OCI-LY3 (cell line): ENCODE measurements at regions not wholly inside any gene's neighbourhood (a gene's known extent, or its start where the extent isn't known, plus 50 kb on each side); places are given as distances from the start of the nearest gene placed in this dataset.

Experiments used
- CTCF ChIP-seq: fragments of 200-600, 300-600 bp; sonication (generic); IDR thresholded peaks from 2 replicates; pipeline ENCODE4 v1.5.1; 2014; ENCODE audit warnings: antibody characterized with exemption, low read length, low read depth
- EZH2phosphoT487 ChIP-seq: fragments of 200-600 bp; shearing (Covaris generic); IDR thresholded peaks from 2 replicates; pipeline ENCODE4 v1.6.1; 2018; ENCODE audit warnings: antibody characterized with exemption, mixed run types, low read depth

- TF ChIP-seq CTCF (no peak), EZH2phosphoT487 (no peak)
Measured at GRCh38 chr10:108688314-108688713, 1235.0 kb downstream of the XPNPEP1 start.
